GM18517 (cell line): ENCODE measurements at regions not wholly inside any gene's neighbourhood (a gene's known extent, or its start where the extent isn't known, plus 50 kb on each side); places are given as distances from the start of the nearest gene placed in this dataset.

Experiments used
- ATAC-seq: cut with Tn5 transposase; IDR thresholded peaks from one replicate; pipeline ENCODE4 v1.9.1; 2021; ENCODE audit warnings: mild to moderate bottlenecking, moderate library complexity; ENCODE audit not compliant: unreplicated experiment

GRCh38 chr2:8089596-8089995, 592.3 kb upstream of the ID2 start:
- no peak for ATAC-seq

- ATAC-seq = peak; percentile 53
Measured at GRCh38 chr2:8090748-8091700, 590.8 kb upstream of the ID2 start.

GRCh38 chr2:8094526-8094925, 587.3 kb upstream of the ID2 start:
- ATAC-seq = no peak

- no peak for ATAC-seq
Measured at GRCh38 chr2:8095978-8096377, 585.9 kb upstream of the ID2 start.

- no peak for ATAC-seq
Measured at GRCh38 chr2:8096484-8096883, 585.4 kb upstream of the ID2 start.

- no peak for ATAC-seq
Measured at GRCh38 chr2:8098476-8099266, 583.2 kb upstream of the ID2 start.

- no peak for ATAC-seq
Measured at GRCh38 chr2:8099267-8099582, 582.6 kb upstream of the ID2 start.

GRCh38 chr2:8101614-8102277, 580.1 kb upstream of the ID2 start:
- no peak for ATAC-seq

GRCh38 chr2:8102470-8102869, 579.4 kb upstream of the ID2 start:
- ATAC-seq = no peak

GRCh38 chr2:8103085-8103708, 578.7 kb upstream of the ID2 start:
- no peak for ATAC-seq

GRCh38 chr2:8107150-8107549, 574.7 kb upstream of the ID2 start:
- no peak for ATAC-seq

GRCh38 chr2:8107621-8108378, 574.1 kb upstream of the ID2 start:
- ATAC-seq = no peak

- no peak for ATAC-seq
Measured at GRCh38 chr2:8110716-8111115, 571.1 kb upstream of the ID2 start.

GRCh38 chr2:8111193-8111592, 570.7 kb upstream of the ID2 start:
- ATAC-seq = no peak

- no peak for ATAC-seq
Measured at GRCh38 chr2:8115456-8115855, 566.4 kb upstream of the ID2 start.

- no peak for ATAC-seq
Measured at GRCh38 chr2:8115966-8116365, 565.9 kb upstream of the ID2 start.

GRCh38 chr2:8116661-8117060, 565.2 kb upstream of the ID2 start:
- peak; percentile 96 for ATAC-seq

- no peak for ATAC-seq
Measured at GRCh38 chr2:8118940-8119781, 562.7 kb upstream of the ID2 start.

GRCh38 chr2:8119782-8120505, 561.9 kb upstream of the ID2 start:
- no peak for ATAC-seq
